K562 (cell line): ENCODE measurements at regions not wholly inside any gene's neighbourhood (a gene's known extent, or its start where the extent isn't known, plus 50 kb on each side); places are given as distances from the start of the nearest gene placed in this dataset.
A peak's percentile ranks its signal among the peaks of the same experiment; 100 is the strongest.

Experiments used
- ATAC-seq: fragments of 200-7000 bp; cut with Tn5 transposase; 3 replicates; pipeline ENCODE4 v1.9.1; 2020; ENCODE audit warnings: moderate library complexity
- BruUV-seq: library from RNA; stranded (reverse); fragments of 400-500 nt; replicated peaks from 2 replicates; lab custom pipeline; 2021; lab: Mats Ljungman, UMichigan
- CTCF ChIA-PET: fragments of 300-600 bp; formaldehyde crosslinking; extraction: SDS; loops from one replicate; lab custom pipeline; 2021; ENCODE audit warnings: low intra/inter-chr PET ratio; lab: Yijun Ruan, JAX
- POLR2A ChIA-PET: fragments of 300-600, 350-650 bp; sonication (Branson Sonifier 250); formaldehyde crosslinking; extraction: SDS; loops from one replicate; lab custom pipeline; 2021; ENCODE audit warnings: antibody characterized with exemption, inconsistent platforms; lab: Yijun Ruan, JAX
- DNase-seq, 4 experiments: peaks; one replicate each; pipeline versions ENCODE4 v3.0.0 to v3.0.0-alpha.2; 2011 to 2018; ENCODE audit warnings: low spot score in 3 of 4, mixed read lengths in 3 of 4; ENCODE audit errors: extremely low read depth in 1 of 4
- FAIRE-seq: peaks from 2 replicates; lab custom pipeline; 2011; peaks lifted over from hg19 to GRCh38; lab: Jason Lieb, UNC
- H2AFZ ChIP-seq: 2 replicates; pipeline ENCODE4 v1.6.0; 2011; ENCODE audit warnings: low read depth, low read length, control low read depth, inconsistent platforms
- H3K27ac ChIP-seq: fragments of 200-600 bp; 3 replicates; pipeline ENCODE4 v1.8.0; 2011; ENCODE audit warnings: low read depth, mild to moderate bottlenecking, control low read depth, inconsistent platforms, low read length, moderate library complexity, mixed read lengths; ENCODE audit errors: extremely low read depth
- H3K27me3 ChIP-seq, 2 experiments: fragments of 300-600 bp in 1 of 2; 2 replicates in 1 of 2; 3 replicates in 1 of 2; pipeline versions ENCODE4 v1.6.0 to v1.8.0; 2011; ENCODE audit warnings: inconsistent platforms in 2 of 2, low read length in 2 of 2, mild to moderate bottlenecking in 1 of 2, mixed read lengths in 1 of 2, moderate library complexity in 1 of 2; ENCODE audit not compliant: control insufficient read depth in 2 of 2, insufficient read depth in 2 of 2
- H3K36me3 ChIP-seq: fragments of 300-600 bp; 3 replicates; pipeline ENCODE4 v1.8.0; 2011; ENCODE audit warnings: mild to moderate bottlenecking, low read length, inconsistent platforms; ENCODE audit not compliant: control insufficient read depth, insufficient read depth
- H3K4me1 ChIP-seq, 2 experiments: fragments of 200-600 bp in 1 of 2; replicated peaks in 1 of 2; 2 replicates in 1 of 2; 3 replicates in 1 of 2; pipeline versions ENCODE4 v1.5.1 to v1.8.0; 2011; ENCODE audit warnings: inconsistent platforms in 2 of 2, low read length in 2 of 2, mild to moderate bottlenecking in 1 of 2, mixed read lengths in 1 of 2, moderate library complexity in 1 of 2; ENCODE audit not compliant: control insufficient read depth in 2 of 2, insufficient read depth in 2 of 2
- H3K4me2 ChIP-seq: 2 replicates; pipeline ENCODE4 v1.6.1; 2011; ENCODE audit warnings: low read length, control low read depth, inconsistent platforms, mixed read lengths; ENCODE audit not compliant: insufficient read depth
- H3K4me3 ChIP-seq: fragments of 200-600 bp; sonication (generic), shearing (Covaris generic); 2 replicates; pipeline ENCODE4 v1.5.1; 2016; ENCODE audit warnings: control low read depth, inconsistent platforms
- H3K79me2 ChIP-seq: fragments of 200-600 bp; 3 replicates; pipeline ENCODE4 v1.8.0; 2011; ENCODE audit warnings: low read length, inconsistent platforms; ENCODE audit not compliant: control insufficient read depth, insufficient read depth
- H3K9ac ChIP-seq, 2 experiments: 2 replicates each; pipeline versions ENCODE4 v1.6.0 to v1.6.1; 2011; ENCODE audit warnings: low read depth in 2 of 2, low read length in 2 of 2, control low read depth in 1 of 2, inconsistent platforms in 1 of 2, mild to moderate bottlenecking in 1 of 2, mixed read lengths in 1 of 2; ENCODE audit not compliant: insufficient read depth in 1 of 2
- H3K9me1 ChIP-seq: one replicate; pipeline ENCODE4 v1.6.0; 2011; ENCODE audit warnings: inconsistent platforms, mild to moderate bottlenecking, low read length, moderate library complexity; ENCODE audit not compliant: control insufficient read depth, insufficient read depth
- H3K9me3 ChIP-seq: replicated peaks from 2 replicates; pipeline ENCODE4 v1.5.1; 2011; ENCODE audit warnings: low read depth, low read length, inconsistent platforms; ENCODE audit not compliant: control insufficient read depth, insufficient read depth
- H4K20me1 ChIP-seq: replicated peaks from 2 replicates; pipeline ENCODE4 v1.6.1; 2011; ENCODE audit warnings: low read length, inconsistent platforms, mixed read lengths; ENCODE audit not compliant: control insufficient read depth, insufficient read depth
- GABPB1 ChIP-seq: sonication (generic); formaldehyde crosslinking; IDR thresholded peaks from 2 replicates; pipeline ENCODE4 v1.8.0; 2022; ENCODE audit warnings: mild to moderate bottlenecking, missing genetic modification reagents
- MYC ChIP-seq, 2 experiments: fragments of 250-450 bp in 1 of 2; sonication (Bioruptor Pico) in 1 of 2; IDR thresholded peaks; 2 replicates each; pipeline versions ENCODE4 v1.5.1 to v1.6.1; 2012 to 2021; ENCODE audit warnings: low read depth in 2 of 2, borderline replicate concordance in 1 of 2, improper control_type of control experiment in 1 of 2, low read length in 1 of 2, mild to moderate bottlenecking in 1 of 2, moderate library complexity in 1 of 2
- MYNN ChIP-seq, 2 experiments: sonication (generic); formaldehyde crosslinking in 1 of 2; IDR thresholded peaks; 2 replicates each; pipeline versions ENCODE4 v1.5.0 to v1.6.1; 2016 to 2020; ENCODE audit warnings: antibody characterized with exemption in 1 of 2, missing genetic modification reagents in 1 of 2
- ZNF436 ChIP-seq: fragments of 250-450, 450-650 bp; sonication (Bioruptor Pico); formaldehyde crosslinking; IDR thresholded peaks from 2 replicates; pipeline ENCODE4 v1.7.0; 2020; ENCODE audit warnings: mild to moderate bottlenecking
- WGBS: fragments of 100-300 bp; shearing (Covaris generic); methylation state at CpG from one replicate; pipeline ENCODE4 v1.1.6; 2016; ENCODE audit warnings: low coverage, mixed read lengths; ENCODE audit not compliant: insufficient coverage; ENCODE audit errors: missing lambda C conversion rate; 5-methylcytosine and 5-hydroxymethylcytosine counted together
- in situ Hi-C: fragments of 300-500 bp; cut with MboI; formaldehyde crosslinking; loops from 4 replicates; pipeline ENCODE4 v1.15.0; 2018; ENCODE audit warnings: inconsistent platforms, mixed read lengths
- intact Hi-C: fragments of 100-400 bp; cut with micrococcal nuclease; formaldehyde crosslinking; loops from 2 replicates; pipeline ENCODE4 v1.14.2; 2022
- TF ChIP-seq, protein P1 (sequence below): sonication (generic); formaldehyde crosslinking; IDR thresholded peaks from 2 replicates; pipeline ENCODE4 v1.8.0; 2022; ENCODE audit warnings: missing genetic modification reagents, mild to moderate bottlenecking, moderate library complexity, borderline replicate concordance

DNA sequence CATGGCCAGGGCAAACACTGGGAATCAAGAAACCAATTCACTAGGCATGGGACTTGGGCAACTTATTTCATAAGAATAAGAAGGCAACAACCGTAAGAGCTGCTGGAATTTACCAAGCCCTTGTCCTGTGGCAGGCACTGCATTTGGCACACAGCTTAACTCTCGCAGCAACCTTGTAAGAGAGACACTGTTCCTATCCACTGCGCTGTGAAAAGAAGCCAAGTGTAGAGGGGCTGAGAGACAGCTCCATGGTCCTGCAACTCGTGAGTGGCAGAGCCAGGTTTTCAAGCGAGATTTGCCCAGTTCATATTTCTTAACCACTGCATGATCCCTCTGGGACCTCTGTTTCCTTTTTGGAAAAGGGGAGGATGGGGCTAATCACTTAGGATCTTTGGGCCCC is 129.3 kb upstream of the STC2 start (continued):
- TF ChIP-seq MYNN (IDR thresholded peaks at IDR 0.05) (no peak), MYNN (CRISPR knock-in tag; IDR thresholded peaks at IDR 0.05) (no peak), GABPB1 (CRISPR knock-in tag) (no peak)

DNA sequence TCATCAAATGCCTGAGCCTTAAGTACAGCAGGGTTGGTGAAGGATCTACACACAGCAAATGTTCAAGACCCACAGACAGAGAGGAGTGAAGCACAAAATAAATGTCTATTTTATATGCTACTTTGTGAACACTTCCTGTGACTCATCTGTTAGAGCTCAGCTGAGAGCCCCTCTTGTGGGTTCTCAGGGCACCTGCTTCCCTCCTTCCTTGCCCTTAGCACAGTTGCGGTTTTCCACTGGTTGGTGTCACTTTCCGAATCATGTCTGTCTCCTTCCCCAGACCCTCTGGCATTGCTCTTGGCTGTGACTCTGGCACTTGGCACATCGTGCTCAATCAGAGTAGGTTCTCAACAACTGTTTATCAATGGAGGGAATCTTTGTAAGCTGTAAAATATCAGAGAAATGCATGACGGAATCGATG is 128.5 kb upstream of the STC2 start:
- Histone ChIP-seq H3K79me2 (no peaks in the 10 kb centered on the region), H3K9me1 (no peaks in the 10 kb centered on the region), H3K36me3 (no peaks in the 10 kb centered on the region), H2AFZ (no peak overlapping the region), H3K9me3 (no peaks in the 10 kb centered on the region), H3K27me3 (no peaks in the 10 kb centered on the region), H4K20me1 (no peaks in the 10 kb centered on the region)
- FAIRE-seq, result no peak
- no TSS peak for BruUV-seq
- POLR2A ChIA-PET, result interaction anchor here (0.7 kb wide), 1 partner anchor 42 kb away, joined by 3 read pairs; no protein-coding TSS in a partner anchor
- in situ Hi-C loops, result no loop called here
- TF ChIP-seq ZNF436 (CRISPR knock-in tag), result no peak
- no peak for TF ChIP-seq MYC (IDR thresholded peaks at IDR 0.05; ENCODE audit: low read depth, low read length)
- no peak for TF ChIP-seq MYC (CRISPR knock-in tag; IDR thresholded peaks at IDR 0.05; ENCODE audit: borderline replicate concordance, low read depth)
- TF ChIP-seq, protein P1, sequence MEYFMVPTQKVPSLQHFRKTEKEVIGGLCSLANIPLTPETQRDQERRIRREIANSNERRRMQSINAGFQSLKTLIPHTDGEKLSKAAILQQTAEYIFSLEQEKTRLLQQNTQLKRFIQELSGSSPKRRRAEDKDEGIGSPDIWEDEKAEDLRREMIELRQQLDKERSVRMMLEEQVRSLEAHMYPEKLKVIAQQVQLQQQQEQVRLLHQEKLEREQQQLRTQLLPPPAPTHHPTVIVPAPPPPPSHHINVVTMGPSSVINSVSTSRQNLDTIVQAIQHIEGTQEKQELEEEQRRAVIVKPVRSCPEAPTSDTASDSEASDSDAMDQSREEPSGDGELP (CRISPR knock-in tag), result 0 out of 2 replicates have a peak, but pooled peaks have one; percentile 11
- TF ChIP-seq, all 486 proteins: peak for 1
- WGBS, result 47% methylated on average over 5 of the region's 5 CpGs
- CTCF ChIA-PET, result no interaction called here
- Histone ChIP-seq H3K4me2 (no peak overlapping the region), H3K4me1 (peaks cover 3 to 25% of the 10 kb centered on the region in 2 experiments; a peak in 3 of 5 replicates), H3K27ac (no peak overlapping the region), H3K9ac (no peak overlapping the region), H3K4me3 (no peak overlapping the region)
- intact Hi-C loops, result no loop called here
- ATAC-seq, result no peak
- DNase-seq, result no peak
